RKO (cell line): ENCODE measurements at regions not wholly inside any gene's neighbourhood (a gene's known extent, or its start where the extent isn't known, plus 50 kb on each side); places are given as distances from the start of the nearest gene placed in this dataset.

Experiments
- DNase-seq: peaks from one replicate; pipeline ENCODE4 v3.0.0-alpha.2; 2016; ENCODE audit warnings: low spot score

DNA sequence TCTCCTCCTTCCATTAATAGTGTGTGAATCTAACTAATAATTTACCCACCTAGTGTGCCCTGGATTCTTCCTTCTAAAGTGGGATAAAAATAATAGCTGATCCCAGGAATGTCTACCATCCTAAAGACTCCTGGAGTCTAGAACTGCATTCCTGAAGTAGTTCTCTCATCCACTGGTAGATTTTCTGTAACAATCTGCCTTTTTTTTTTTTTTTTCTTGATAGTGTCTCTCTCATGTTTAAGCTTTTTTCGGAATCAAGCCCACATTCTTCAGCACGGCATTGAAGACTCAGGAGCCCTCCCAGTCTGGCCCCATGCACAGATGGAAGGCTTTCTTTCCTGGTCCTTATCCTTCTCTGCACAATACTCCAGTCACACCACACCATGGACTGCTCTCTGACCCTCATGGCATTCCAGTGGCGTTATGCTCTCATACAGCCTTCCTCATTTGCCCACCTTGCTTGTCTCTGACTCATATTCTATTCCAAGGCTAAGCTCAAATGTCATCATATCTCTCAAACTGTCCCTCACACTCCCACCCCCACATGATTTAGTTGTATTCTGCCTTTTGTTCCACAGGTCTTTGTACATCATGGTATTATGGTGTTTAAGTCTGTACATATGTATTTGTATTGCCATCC, 68.7 kb upstream of the FRY start:
- DNase-seq: no peak

GRCh38 chr13:31963631-31964030, 67.9 kb upstream of the FRY start:
- DNase-seq: no peak

DNA sequence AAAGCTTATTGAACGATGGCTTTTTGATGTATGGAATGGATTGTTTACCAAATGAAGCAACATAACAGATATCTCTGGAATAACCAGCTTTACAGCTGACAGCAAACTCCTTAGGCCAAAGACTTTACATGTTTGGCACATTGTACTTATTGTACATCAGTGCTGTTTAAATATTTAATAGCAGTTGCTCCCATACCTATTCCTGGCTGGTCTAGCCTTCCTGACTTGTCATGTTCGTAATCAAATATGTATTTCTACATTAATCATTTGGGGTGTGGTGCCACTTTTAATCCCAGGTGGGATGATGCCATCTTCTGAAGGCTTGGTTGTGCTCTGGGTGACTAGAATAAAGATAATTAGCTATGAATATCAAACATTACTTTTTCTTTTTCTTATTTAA, 67.4 kb upstream of the FRY start:
- DNase-seq: no peak

DNA sequence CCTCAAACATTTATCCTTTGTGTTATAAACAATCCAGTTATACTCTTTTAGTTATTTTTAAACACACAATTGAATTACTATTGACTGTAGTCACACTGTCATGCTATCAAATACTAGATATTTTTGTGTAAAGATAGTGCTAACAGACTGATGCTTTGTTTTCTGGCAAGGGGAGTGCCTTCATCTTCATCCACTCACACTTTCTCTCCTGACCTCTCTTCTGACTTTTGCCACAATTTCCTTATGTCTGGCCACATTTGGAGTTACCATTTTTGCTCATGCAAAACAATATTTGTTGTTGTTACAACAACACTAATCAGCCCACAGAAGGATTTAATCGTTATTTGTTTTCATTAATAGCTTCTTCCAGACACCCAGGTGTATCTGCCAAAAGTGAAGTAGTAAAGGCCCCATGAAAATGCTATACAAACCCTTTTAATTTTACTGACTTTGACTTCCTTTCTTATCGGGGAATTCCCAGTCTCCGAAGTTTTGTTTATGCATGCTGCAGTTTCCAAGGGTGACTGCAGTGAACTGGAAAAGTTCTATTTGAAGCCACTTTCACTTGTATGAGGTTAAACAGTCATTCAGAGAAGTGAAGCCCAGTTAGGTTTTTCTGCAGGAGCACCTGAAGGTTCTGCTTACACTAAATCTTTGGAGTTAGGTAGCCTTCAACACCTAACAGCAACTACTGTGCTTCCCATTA, 66.1 kb upstream of the FRY start:
- DNase-seq: no peak

DNA sequence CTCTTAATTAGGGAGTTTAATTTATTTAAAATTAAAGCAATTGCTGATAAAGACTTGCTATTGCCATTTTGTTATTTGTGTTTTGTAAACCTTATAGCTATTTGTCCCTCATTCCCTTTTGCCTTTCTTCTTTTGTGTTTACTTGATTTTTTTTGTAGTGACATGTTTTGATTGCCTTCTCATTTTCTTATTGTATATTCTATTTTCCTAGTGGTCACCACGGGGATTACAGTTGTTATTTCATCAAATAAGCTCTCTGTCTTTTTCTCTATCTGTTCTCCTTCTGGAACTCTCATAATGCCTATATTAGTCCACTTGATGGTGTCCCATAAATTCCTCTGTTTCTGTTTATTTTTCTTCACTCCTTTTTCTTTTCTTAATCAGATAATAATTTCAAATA, 64.4 kb upstream of the FRY start:
- DNase-seq: peak; percentile 34

DNA sequence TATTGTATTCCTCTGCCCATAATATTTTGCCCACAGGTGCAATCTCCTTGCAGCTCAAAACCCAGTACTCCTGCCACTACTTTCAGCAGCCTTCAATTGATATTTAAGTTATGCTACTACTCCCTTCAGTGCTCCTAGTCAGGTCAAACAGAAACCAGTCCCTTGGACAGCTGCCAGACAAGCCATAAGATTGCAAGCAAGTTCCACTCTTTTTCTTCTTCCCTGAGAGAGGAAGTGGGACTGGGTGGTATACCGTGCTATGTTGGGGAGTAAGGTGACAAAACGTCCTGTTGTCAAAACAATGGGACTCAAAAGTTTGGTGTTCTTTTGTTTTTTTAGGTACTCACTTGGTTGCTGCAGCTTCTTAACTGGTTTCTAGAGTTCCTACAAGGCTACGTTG, 63.1 kb upstream of the FRY start:
- no peak for DNase-seq

DNA sequence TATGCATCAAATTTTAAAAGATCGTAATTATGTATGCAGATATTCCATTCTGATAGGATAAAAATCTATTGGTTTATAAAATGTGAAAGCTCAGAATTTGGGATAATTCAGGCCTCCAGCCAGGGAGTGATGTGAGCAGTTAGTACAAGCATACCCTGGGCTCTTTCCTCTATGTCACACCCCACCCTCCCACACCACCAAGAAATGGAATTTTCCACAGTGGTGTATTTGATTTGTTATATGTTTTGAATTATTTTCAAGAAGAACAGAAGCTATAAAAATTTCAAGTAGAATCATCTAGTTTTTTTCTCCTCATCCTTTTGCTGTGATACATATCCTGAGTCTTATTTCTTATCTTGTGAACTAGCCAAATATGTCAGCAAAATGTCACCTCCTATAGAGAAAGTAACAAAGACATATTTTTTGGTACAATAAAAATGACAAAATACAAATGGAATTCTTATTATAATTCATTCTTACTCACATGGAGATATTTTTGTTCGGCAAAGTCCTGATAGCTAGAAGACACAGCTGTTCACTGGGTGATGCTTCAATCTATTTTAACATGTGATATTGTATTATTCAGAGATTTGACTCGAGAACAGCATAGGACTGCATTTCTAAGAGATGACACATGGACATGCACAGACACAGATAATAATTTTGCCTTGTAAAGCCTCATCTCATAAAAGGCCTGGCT, 61.2 kb upstream of the FRY start:
- DNase-seq: peak; percentile 4

- no peak for DNase-seq
These were observed 59.1 kb upstream of the FRY start for GRCh38 chr13:31972453-31972852.

GRCh38 chr13:31978021-31978420, 53.6 kb upstream of the FRY start:
- DNase-seq: no peak

DNA sequence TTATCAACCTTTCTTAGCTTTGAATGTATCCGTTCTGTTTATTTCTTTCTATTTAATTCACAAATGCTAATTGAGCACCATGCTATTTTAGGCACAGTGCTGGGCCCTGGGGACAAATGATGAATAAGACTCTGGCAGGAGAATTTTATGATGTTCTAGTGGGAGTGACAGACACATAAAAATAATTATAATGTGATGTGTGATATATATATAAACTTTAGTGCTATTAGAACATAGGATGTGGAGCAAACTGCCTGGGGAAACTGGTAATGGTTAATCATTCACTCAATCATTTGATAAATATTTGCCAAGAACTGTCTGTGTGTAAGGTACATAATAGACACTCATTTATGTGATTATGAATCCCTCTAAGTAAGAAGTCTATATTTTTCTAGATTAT, 50.7 kb upstream of the FRY start:
- no peak for DNase-seq
